ENCODE measurements at regions not wholly inside any gene's neighbourhood (a gene's known extent, or its start where the extent isn't known, plus 50 kb on each side); places are given as distances from the start of the nearest gene placed in this dataset.
A peak's percentile ranks its signal among the peaks of the same experiment; 100 is the strongest.

- no peak for TF ChIP-seq MAX (IDR thresholded peaks at IDR 0.05; ENCODE audit: insufficient read depth, insufficient read length)
- peak; percentile 8 for TF ChIP-seq JUN (IDR thresholded peaks at IDR 0.05; ENCODE audit: borderline replicate concordance, insufficient read depth, insufficient read length, low read depth)
- peak; percentile 50 for TF ChIP-seq FOS (IDR thresholded peaks at IDR 0.05; ENCODE audit: borderline replicate concordance, insufficient read depth, low read length)
- H4K20me1 ChIP-seq (replicated peaks; ENCODE audit: control insufficient read depth, extremely low read depth, insufficient read depth, low read length) = no peaks in the 10 kb centered on the region
- no peak overlapping the region for H3K9ac ChIP-seq (replicated peaks; ENCODE audit: extremely low read depth, insufficient read depth, low read length)
- no peak overlapping the region for H3K4me3 ChIP-seq (replicated peaks in 1 of 3; ENCODE audit: insufficient read depth in 1 of 3, low read depth in 1 of 3, low read length in 3 of 3)
- H3K79me2 ChIP-seq (ENCODE audit: control insufficient read depth, insufficient read depth, low read length) = no peaks in the 10 kb centered on the region
- H2AFZ ChIP-seq (ENCODE audit: low read depth, low read length) = no peak overlapping the region
- CTCF ChIA-PET = no interaction called here
- no peak overlapping the region for H3K4me2 ChIP-seq (ENCODE audit: insufficient read depth, low read length)
- H3K27ac ChIP-seq (ENCODE audit: insufficient read depth, low read depth, low read length) = no peak overlapping the region
- no peaks in the 10 kb centered on the region for H3K9me1 ChIP-seq (replicated peaks; ENCODE audit: control insufficient read depth, extremely low read depth, insufficient read depth, low read length)
- BruUV-seq (replicated peaks) = no TSS peak
- POLR2A ChIA-PET = no interaction called here
- no peaks in the 10 kb centered on the region for H3K9me3 ChIP-seq (replicated peaks; ENCODE audit: control insufficient read depth, insufficient read depth, low read length)
- no peak for FAIRE-seq
- no peak for DNase-seq (ENCODE audit: low read depth, low spot score)
- H3K27me3 ChIP-seq (ENCODE audit: control insufficient read depth in 2 of 2, insufficient read depth in 2 of 2, low read length in 2 of 2) = no peaks in the 10 kb centered on the region
- intact Hi-C loops (cut with micrococcal nuclease) (no loop called here), dilution Hi-C loops (cut with MboI; ENCODE audit: extremely low pct_ligation_motif_present, low sequenced_read_pairs) (no loop called here)
- peaks cover 3% of the 10 kb centered on the region for H3K4me1 ChIP-seq (ENCODE audit: control insufficient read depth, extremely low read depth, insufficient read depth, low read length)
- no peaks in the 10 kb centered on the region for H3K36me3 ChIP-seq (ENCODE audit: control insufficient read depth in 2 of 2, extremely low read depth in 1 of 2, insufficient read depth in 2 of 2, low read length in 2 of 2)
Observed at GRCh38 chr4:72951628-72952027, 117.9 kb downstream of the COX18 start.

- intact Hi-C loops (cut with micrococcal nuclease) (no loop called here), dilution Hi-C loops (cut with MboI; ENCODE audit: extremely low pct_ligation_motif_present, low sequenced_read_pairs) (no loop called here)
- BruUV-seq (replicated peaks) = no TSS peak
- H3K27ac ChIP-seq (ENCODE audit: insufficient read depth, low read depth, low read length) = no peak overlapping the region
- no peaks in the 10 kb centered on the region for H3K27me3 ChIP-seq (ENCODE audit: control insufficient read depth in 2 of 2, insufficient read depth in 2 of 2, low read length in 2 of 2)
- H3K9ac ChIP-seq (replicated peaks; ENCODE audit: extremely low read depth, insufficient read depth, low read length) = no peak overlapping the region
- no peak for FAIRE-seq
- no peak overlapping the region for H3K4me3 ChIP-seq (replicated peaks in 1 of 3; ENCODE audit: insufficient read depth in 1 of 3, low read depth in 1 of 3, low read length in 3 of 3)
- no peaks in the 10 kb centered on the region for H3K79me2 ChIP-seq (ENCODE audit: control insufficient read depth, insufficient read depth, low read length)
- no peak for DNase-seq (ENCODE audit: low read depth, low spot score)
- H2AFZ ChIP-seq (ENCODE audit: low read depth, low read length) = no peak overlapping the region
- H3K9me1 ChIP-seq (replicated peaks; ENCODE audit: control insufficient read depth, extremely low read depth, insufficient read depth, low read length) = no peaks in the 10 kb centered on the region
- ChIA-PET POLR2A (no interaction called here), CTCF (no interaction called here)
- no peaks in the 10 kb centered on the region for H3K36me3 ChIP-seq (ENCODE audit: control insufficient read depth in 2 of 2, extremely low read depth in 1 of 2, insufficient read depth in 2 of 2, low read length in 2 of 2)
- no peaks in the 10 kb centered on the region for H4K20me1 ChIP-seq (replicated peaks; ENCODE audit: control insufficient read depth, extremely low read depth, insufficient read depth, low read length)
- TF ChIP-seq EZH2 (IDR thresholded peaks at IDR 0.05; ENCODE audit: borderline replicate concordance, low read depth, low read length, severe bottlenecking) (no peak), CTCF (IDR thresholded peaks at IDR 0.05; ENCODE audit: extremely low read depth in 1 of 2, insufficient read depth in 1 of 2, low read depth in 1 of 2, low read length in 2 of 2) (peak in 1 of 2 donors; percentile 3), MYC (IDR thresholded peaks at IDR 0.05; ENCODE audit: low read depth, low read length) (no peak), MAX (IDR thresholded peaks at IDR 0.05; ENCODE audit: insufficient read depth, insufficient read length) (no peak), POLR2A (IDR thresholded peaks at IDR 0.05; ENCODE audit: low read depth, low read length) (no peak)
- peaks cover 3% of the 10 kb centered on the region for H3K4me1 ChIP-seq (ENCODE audit: control insufficient read depth, extremely low read depth, insufficient read depth, low read length)
- H3K4me2 ChIP-seq (ENCODE audit: insufficient read depth, low read length) = no peak overlapping the region
- H3K9me3 ChIP-seq (replicated peaks; ENCODE audit: control insufficient read depth, insufficient read depth, low read length) = no peaks in the 10 kb centered on the region
Observed at GRCh38 chr4:72951147-72951546, 118.4 kb downstream of the COX18 start.
